ENCODE measurements at regions not wholly inside any gene's neighbourhood (a gene's known extent, or its start where the extent isn't known, plus 50 kb on each side); places are given as distances from the start of the nearest gene placed in this dataset.

DNA sequence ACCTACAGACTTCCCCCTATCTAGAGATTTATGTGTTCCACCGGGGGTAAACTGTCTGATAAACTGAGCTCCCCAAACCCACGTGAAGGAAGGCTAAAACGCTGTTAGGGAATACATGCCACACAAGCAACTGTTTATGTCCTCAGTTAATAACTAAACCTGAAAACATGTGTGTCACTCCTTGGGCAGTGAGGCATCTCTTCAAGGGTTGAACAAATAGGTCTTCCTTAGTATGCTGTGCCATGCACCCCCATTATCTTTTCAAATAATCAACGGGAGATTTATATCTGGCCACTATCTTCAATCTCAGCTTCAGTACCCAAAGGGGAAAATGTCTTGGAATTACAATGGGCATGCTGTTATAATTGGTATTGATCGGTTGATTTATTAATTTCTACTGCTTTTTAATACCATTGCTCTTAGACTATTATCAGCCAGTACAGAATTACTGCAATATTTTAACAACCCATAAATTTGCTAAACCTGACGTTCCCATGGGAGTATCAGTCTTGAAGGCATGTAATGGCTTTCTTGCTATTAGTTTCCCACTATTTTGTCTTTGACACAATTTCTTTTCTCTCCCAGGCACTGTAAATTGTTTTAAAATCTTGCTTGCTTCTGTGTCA, 279.2 kb upstream of the P2RY1 start:
- peaks cover 9% of the 10 kb centered on the region for H3K4me1 Mint-ChIP-seq
- no peak for DNase-seq
- peaks cover 8% of the 10 kb centered on the region for H3K9me3 Mint-ChIP-seq
- peaks cover 6% of the 10 kb centered on the region for H3K27me3 Mint-ChIP-seq
- CTCF ChIA-PET: no interaction called here
- no peak overlapping the region for H3K4me3 Mint-ChIP-seq
- H3K36me3 Mint-ChIP-seq: no peaks in the 10 kb centered on the region
- H3K27ac Mint-ChIP-seq: no peak overlapping the region

DNA sequence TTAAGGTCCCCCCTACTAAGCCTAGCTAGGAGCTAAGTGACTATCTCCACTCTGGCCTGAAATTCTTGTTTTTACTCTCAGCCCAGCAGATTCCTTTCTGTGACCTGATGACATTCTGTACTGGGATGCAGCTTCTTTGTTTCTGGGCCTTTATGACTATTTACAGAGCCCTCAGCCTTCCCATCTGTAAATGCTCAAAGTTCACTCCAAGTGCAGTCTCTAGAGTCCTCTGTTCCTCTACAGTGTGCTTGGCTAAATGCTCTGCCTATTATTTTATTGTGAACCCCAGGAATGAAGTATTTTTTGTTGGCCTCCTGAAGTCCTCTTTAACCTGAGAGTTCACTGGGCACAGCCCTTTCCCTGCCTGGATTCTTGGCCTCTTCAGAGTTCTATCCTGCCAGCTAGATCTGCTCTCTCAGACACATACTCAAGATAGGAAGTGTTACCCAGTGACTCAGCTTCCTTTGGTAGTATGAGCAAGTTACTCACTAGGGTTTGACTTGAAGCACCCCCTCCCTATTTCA, 278.1 kb upstream of the P2RY1 start:
- CTCF ChIA-PET: no interaction called here
- no peak overlapping the region for H3K4me3 Mint-ChIP-seq
- no peaks in the 10 kb centered on the region for H3K36me3 Mint-ChIP-seq
- no peak for DNase-seq
- peaks cover 7% of the 10 kb centered on the region for H3K27me3 Mint-ChIP-seq
- no peak overlapping the region for H3K27ac Mint-ChIP-seq
- peaks cover 9% of the 10 kb centered on the region for H3K4me1 Mint-ChIP-seq
- H3K9me3 Mint-ChIP-seq: peaks cover 8% of the 10 kb centered on the region

DNA sequence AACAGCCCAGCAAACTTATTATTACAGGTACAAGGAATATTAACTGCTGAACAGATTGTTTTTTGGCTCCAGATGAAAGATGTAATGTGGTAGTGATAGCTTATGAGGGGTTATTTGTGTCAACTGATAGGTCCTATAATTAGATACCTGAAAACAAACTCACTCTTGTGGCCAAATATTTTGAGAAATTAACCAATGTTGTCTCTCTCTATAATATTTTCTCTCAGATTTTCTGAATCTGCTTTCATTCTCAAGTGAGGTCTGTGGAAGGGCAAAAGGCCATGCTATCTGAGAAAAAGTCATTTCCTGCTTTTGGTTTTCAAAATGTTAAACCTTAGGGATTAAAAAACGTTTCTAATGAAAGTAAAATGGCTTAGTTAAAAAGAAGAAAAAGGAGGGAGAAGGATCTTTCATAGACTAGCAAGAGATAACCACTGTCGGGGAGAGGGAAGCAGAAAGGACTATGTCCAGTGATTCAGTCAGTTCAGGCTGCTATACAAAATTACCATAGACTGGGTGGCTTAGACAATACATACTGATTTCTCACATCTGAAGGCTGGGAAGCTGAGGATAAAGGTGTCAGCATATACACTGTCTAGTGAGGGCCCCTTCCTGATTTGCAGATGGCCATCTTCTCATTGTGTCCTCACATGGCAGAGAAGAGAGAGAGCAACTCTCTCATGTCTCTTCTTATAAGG, 277.5 kb upstream of the P2RY1 start:
- Mint-ChIP-seq H3K27me3 (peaks cover 7% of the 10 kb centered on the region), H3K9me3 (peaks cover 8% of the 10 kb centered on the region), H3K27ac (no peak overlapping the region), H3K4me3 (no peak overlapping the region), H3K4me1 (peaks cover 9% of the 10 kb centered on the region), H3K36me3 (no peaks in the 10 kb centered on the region)
- CTCF ChIA-PET: no interaction called here
- DNase-seq: no peak

DNA sequence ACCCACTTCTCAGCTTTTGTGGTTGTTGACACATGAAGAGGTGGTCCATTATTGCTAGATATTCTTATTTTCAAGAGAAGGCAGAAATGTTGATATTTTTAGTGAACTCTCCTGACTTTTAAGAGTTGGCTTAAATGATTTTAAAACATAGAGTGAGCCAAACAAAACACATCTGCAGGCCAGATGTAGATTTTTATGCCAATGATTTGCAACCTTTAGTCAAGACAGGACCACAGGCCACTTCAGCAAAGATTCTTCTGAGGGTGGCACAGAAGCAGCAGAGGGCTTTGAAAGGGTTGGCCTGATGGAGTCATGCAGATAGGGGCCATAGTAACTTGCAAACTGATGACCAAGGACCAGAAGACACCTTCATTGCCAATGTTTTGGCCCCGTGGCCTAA, 276.5 kb upstream of the P2RY1 start:
- peaks cover 8% of the 10 kb centered on the region for H3K9me3 Mint-ChIP-seq
- CTCF ChIA-PET: interaction anchor here (0.6 kb wide), 1 partner anchor 19 kb away, joined by 3 read pairs; no protein-coding TSS in a partner anchor
- DNase-seq: no peak
- peaks cover 9% of the 10 kb centered on the region for H3K4me1 Mint-ChIP-seq
- H3K27me3 Mint-ChIP-seq: peaks cover 7% of the 10 kb centered on the region
- H3K36me3 Mint-ChIP-seq: no peaks in the 10 kb centered on the region
- H3K4me3 Mint-ChIP-seq: no peak overlapping the region
- H3K27ac Mint-ChIP-seq: no peak overlapping the region

DNA sequence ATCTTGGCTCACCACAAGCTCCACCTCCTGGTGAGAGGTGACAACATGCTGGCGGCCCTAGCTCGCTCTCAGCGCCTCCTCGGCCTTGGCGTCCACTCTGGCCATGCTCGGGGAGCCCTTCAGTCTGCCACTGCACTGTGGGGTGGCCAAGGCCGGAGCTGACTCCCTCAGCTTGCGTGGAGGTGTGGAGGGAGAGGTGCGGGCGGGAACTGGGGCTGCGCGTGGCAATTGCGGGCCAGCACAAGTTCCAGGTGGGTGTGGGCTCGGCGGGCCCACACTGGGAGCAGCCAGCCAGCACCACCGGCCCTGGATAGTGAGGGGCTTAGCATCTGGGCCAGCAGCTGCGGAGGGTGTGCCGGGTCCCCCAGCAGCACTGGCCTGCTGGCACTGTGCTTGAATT, 275.7 kb upstream of the P2RY1 start:
- CTCF ChIA-PET: interaction anchor here (0.6 kb wide), 1 partner anchor 20 kb away, joined by 3 read pairs; no protein-coding TSS in a partner anchor
- no peak for DNase-seq
- Mint-ChIP-seq H3K36me3 (no peaks in the 10 kb centered on the region), H3K27ac (no peak overlapping the region), H3K4me1 (peaks cover 9% of the 10 kb centered on the region), H3K4me3 (no peak overlapping the region), H3K27me3 (peaks cover 7% of the 10 kb centered on the region), H3K9me3 (peaks cover 8% of the 10 kb centered on the region)

DNA sequence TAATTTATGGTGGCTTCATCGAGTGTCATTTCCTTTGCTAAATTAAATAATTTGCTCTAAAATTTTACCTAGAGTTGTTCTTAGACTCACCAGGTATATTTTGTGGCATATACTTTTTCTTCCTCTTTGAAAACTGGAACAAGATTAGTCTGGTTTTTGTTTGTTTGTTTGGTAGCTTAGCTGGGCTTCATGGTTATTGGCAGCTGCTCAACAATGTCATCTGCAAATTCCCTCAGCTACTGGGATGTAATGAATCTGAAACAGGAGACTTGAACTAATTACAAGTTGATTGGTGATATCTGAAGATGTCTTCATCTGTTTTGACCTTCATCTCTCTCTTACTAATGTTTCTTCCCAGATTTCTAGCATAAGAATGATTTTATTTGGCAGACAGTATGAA, 270.5 kb upstream of the P2RY1 start:
- Mint-ChIP-seq H3K9me3 (peaks cover 4% of the 10 kb centered on the region), H3K36me3 (no peaks in the 10 kb centered on the region), H3K4me1 (no peaks in the 10 kb centered on the region), H3K27me3 (peaks cover 8% of the 10 kb centered on the region), H3K27ac (no peak overlapping the region), H3K4me3 (no peak overlapping the region)
- CTCF ChIA-PET: no interaction called here
- no peak for DNase-seq

DNA sequence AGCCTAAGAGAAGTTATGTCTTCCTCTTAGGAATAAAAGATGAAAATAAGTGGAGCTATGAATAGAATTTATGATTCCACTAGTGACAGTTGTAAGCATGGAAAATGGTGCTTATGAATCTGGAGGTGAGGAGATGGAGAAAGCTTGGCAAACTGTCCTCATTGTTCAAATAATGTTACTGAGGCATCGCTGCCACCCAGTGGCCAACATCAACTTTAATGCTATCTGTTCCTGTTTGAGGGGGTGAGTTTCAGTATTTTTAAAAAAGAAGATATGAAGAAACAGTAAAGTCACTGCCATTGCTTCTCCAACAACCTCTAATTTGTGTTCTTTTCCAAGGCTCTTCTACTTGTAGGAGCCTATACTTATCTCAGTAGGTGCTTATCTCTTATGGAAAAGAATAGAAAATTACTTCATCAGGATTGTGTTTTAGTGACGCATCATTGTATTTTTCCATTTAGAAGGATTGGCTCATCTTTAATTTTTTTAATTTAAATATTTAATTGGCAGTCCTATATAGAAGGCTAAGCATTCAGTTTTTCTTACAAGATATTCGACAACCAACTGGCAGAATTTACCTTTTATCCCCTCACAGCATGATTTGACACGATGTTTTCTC, 260.4 kb upstream of the P2RY1 start:
- no peak overlapping the region for H3K4me3 Mint-ChIP-seq

GRCh38 chr3:152578769-152579168, 256.2 kb upstream of the P2RY1 start:
- H3K36me3 Mint-ChIP-seq: no peaks in the 10 kb centered on the region
- DNase-seq: no peak
- no peaks in the 10 kb centered on the region for H3K9me3 Mint-ChIP-seq
- no peak overlapping the region for H3K27ac Mint-ChIP-seq
- H3K4me3 Mint-ChIP-seq: no peak overlapping the region
- peaks cover 11% of the 10 kb centered on the region for H3K27me3 Mint-ChIP-seq
- H3K4me1 Mint-ChIP-seq: no peaks in the 10 kb centered on the region
- CTCF ChIA-PET: no interaction called here

More for the DNA sequence above, 260.4 kb upstream of the P2RY1 start:
- H3K27me3 Mint-ChIP-seq: peaks cover 11% of the 10 kb centered on the region
- no peaks in the 10 kb centered on the region for H3K9me3 Mint-ChIP-seq
- no peak overlapping the region for H3K27ac Mint-ChIP-seq
- CTCF ChIA-PET: interaction anchor here (0.8 to 3.6 kb wide), 8 partner anchors 10 to 1136 kb away, joined by 3 to 14 read pairs (median 10); no protein-coding TSS in a partner anchor
- H3K4me1 Mint-ChIP-seq: no peaks in the 10 kb centered on the region
- peak; percentile 58 for DNase-seq
- no peaks in the 10 kb centered on the region for H3K36me3 Mint-ChIP-seq

DNA sequence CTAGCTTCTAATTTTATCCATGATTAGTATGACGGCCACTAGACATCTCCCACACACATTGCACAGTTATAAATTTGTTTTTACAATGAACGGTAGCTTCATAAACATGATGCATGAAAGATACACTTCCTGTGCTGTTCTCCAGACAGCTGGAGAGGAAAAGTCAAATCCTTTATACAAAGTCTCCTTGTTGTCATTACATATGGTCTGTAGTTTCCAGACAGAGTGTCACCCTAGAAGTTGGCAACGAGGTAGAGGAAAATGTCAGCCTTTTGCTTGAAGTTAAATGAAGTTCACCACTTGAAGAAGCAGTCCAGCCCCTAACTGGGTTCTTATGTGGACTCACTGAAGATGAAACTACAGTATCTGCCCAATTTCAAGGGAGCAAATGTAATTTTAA, 253.0 kb upstream of the P2RY1 start:
- no peak overlapping the region for H3K27ac Mint-ChIP-seq
- no peaks in the 10 kb centered on the region for H3K4me1 Mint-ChIP-seq
- H3K36me3 Mint-ChIP-seq: no peaks in the 10 kb centered on the region
- no peak overlapping the region for H3K4me3 Mint-ChIP-seq
- CTCF ChIA-PET: no interaction called here
- no peak for DNase-seq
- H3K9me3 Mint-ChIP-seq: no peaks in the 10 kb centered on the region
- H3K27me3 Mint-ChIP-seq: peaks cover 11% of the 10 kb centered on the region

DNA sequence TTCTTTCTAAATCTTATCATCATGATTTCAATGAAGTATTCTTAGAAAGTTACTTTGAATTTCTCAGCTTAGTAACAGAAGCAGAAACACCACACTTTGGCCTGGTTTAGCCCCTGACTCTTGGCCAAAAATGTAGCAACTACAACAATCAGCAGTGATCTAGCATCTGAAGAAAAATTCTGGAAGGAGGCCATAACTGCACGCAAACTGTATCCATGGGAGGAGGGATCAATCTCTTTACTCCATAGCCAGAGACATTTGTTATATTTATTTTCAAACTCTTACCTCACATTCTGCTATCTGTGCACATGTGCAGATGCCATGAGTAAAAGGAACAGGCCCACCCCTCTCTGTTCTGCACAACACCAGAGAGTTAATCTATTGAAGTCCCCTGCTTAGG, 251.0 kb upstream of the P2RY1 start:
- no peaks in the 10 kb centered on the region for H3K9me3 Mint-ChIP-seq
- no peaks in the 10 kb centered on the region for H3K36me3 Mint-ChIP-seq
- H3K4me1 Mint-ChIP-seq: no peaks in the 10 kb centered on the region
- peaks cover 16% of the 10 kb centered on the region for H3K27me3 Mint-ChIP-seq
- CTCF ChIA-PET: no interaction called here
- no peak overlapping the region for H3K27ac Mint-ChIP-seq
- no peak overlapping the region for H3K4me3 Mint-ChIP-seq
- DNase-seq: no peak

DNA sequence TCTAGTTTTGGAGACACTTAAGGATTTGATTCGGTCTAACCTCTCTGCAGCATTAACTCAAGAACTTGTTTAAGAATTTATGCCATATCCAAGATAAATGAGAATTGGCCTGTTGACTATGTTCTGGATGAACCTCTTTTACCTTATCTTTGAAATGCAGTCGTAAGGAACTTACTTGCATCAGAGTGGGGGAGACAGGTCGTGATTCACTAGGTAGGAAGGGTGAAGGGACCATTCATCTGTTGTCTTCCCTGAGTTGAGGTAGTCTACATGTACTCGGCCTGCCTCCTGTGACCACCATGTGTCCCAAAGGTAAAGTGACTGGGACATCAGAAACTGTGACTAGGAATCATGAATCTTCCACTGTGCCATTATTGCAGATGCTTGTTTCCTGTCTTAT, 248.0 kb upstream of the P2RY1 start:
- Mint-ChIP-seq H3K27me3 (peaks cover 9% of the 10 kb centered on the region), H3K27ac (no peak overlapping the region), H3K4me3 (no peak overlapping the region), H3K36me3 (no peaks in the 10 kb centered on the region), H3K9me3 (no peaks in the 10 kb centered on the region), H3K4me1 (no peaks in the 10 kb centered on the region)
- CTCF ChIA-PET: interaction anchor here (1.5 kb wide), 1 partner anchor 9 kb away, joined by 4 read pairs; no protein-coding TSS in a partner anchor
- DNase-seq: no peak

GRCh38 chr3:152587861-152588260, 247.1 kb upstream of the P2RY1 start:
- Mint-ChIP-seq H3K4me3 (no peak overlapping the region), H3K36me3 (no peaks in the 10 kb centered on the region), H3K27me3 (peaks cover 9% of the 10 kb centered on the region), H3K9me3 (no peaks in the 10 kb centered on the region), H3K27ac (no peak overlapping the region), H3K4me1 (no peaks in the 10 kb centered on the region)
- no peak for DNase-seq
- CTCF ChIA-PET: interaction anchor here (1.5 kb wide), 1 partner anchor 8 kb away, joined by 4 read pairs; no protein-coding TSS in a partner anchor

DNA sequence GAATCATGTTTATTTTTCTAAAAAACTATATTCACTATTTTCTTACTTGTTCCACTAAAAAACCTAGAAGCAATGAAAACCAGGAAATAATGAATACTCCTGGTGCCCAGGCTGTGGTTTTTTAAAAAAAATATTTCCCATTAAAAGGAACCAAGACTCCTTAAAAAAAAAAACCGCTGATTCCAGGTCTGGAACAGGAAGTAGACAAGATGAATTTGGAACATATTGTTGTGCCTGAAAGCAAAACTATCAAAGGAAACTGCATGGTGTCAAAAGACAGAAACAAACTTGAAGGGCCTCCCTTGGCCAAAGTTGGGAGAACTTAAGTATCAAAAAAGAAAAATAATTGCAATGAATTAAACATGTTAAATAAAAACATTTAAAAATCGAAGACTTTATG, 245.3 kb upstream of the P2RY1 start:
- Mint-ChIP-seq H3K27ac (no peak overlapping the region), H3K4me1 (no peaks in the 10 kb centered on the region), H3K36me3 (no peaks in the 10 kb centered on the region), H3K9me3 (no peaks in the 10 kb centered on the region), H3K4me3 (no peak overlapping the region), H3K27me3 (peaks cover 13% of the 10 kb centered on the region)
- CTCF ChIA-PET: no interaction called here
- no peak for DNase-seq

DNA sequence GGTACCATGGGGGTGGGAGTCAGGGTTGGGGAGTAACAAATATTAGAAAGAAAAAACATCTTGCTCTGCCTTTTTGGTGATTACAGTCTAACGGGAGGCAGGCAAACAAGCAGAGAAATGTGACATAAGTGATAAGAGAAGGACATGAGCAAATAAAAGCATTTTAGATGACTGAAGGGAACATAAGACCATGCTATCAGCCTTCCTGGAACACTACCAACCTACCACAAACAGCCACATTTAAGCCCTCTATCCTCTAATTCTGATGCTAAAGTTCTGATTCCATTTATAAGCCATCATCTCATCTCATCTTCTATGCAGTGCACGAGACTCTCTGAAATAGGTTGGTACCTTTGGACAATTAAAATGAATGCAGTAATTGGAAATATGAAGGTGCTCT, 243.4 kb upstream of the P2RY1 start:
- peaks cover 8% of the 10 kb centered on the region for H3K4me1 Mint-ChIP-seq

DNA sequence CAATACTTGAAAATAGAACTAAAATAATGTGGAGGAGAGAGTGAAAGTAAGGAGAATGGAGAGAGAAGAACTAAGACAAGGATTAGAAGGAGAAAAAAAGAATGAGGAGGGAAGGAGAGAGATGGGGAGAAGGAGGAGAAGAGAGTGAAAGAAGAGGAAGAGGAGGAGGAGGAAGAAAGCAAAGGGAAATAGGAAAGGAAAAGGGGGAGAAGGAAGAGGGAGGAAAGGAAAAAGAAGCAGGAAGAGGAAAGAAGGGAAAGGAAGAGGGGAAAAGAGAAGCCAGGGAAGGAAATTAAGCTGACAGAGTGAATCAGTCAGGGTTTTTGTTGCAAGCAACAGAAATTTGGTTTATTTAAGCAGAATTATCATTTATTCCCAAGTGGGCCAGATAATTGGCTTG, 241.7 kb upstream of the P2RY1 start:
- H3K9me3 Mint-ChIP-seq: no peaks in the 10 kb centered on the region
- no peak overlapping the region for H3K4me3 Mint-ChIP-seq
- no peaks in the 10 kb centered on the region for H3K36me3 Mint-ChIP-seq
- H3K4me1 Mint-ChIP-seq: peaks cover 13% of the 10 kb centered on the region
- no peak for DNase-seq
- no peak overlapping the region for H3K27ac Mint-ChIP-seq
- CTCF ChIA-PET: no interaction called here
- H3K27me3 Mint-ChIP-seq: peaks cover 8% of the 10 kb centered on the region

More for the DNA sequence above, 243.4 kb upstream of the P2RY1 start:
- H3K9me3 Mint-ChIP-seq: no peaks in the 10 kb centered on the region
- H3K27me3 Mint-ChIP-seq: peaks cover 9% of the 10 kb centered on the region
- H3K4me3 Mint-ChIP-seq: no peak overlapping the region
- H3K36me3 Mint-ChIP-seq: no peaks in the 10 kb centered on the region
- no peak overlapping the region for H3K27ac Mint-ChIP-seq
- CTCF ChIA-PET: no interaction called here
- DNase-seq: no peak

Data from activated naive CD4-positive, alpha-beta T cell treated with anti-CD3 and anti-CD28 coated beads, Interleukin-2, amount 10 ng/mL, durations not matched to agents 7 days and 5 days (primary cell).